Vagina (tissue), 2 donors: ENCODE measurements at regions not wholly inside any gene's neighbourhood (a gene's known extent, or its start where the extent isn't known, plus 50 kb on each side); places are given as distances from the start of the nearest gene placed in this dataset.

Experiments used
- CTCF ChIP-seq, 3 experiments: fragments of 450-650 bp in 2 of 3; fragments of 200-600 bp in 1 of 3; sonication (generic) in 1 of 3; IDR thresholded peaks; one replicate each; pipeline ENCODE4 v1.5.1; 2017 to 2019; ENCODE audit warnings: antibody characterized with exemption in 3 of 3, mild to moderate bottlenecking in 2 of 3, moderate library complexity in 2 of 3
- POLR2A ChIP-seq, 2 donors: fragments of 450-650 bp; IDR thresholded peaks; one replicate each; pipeline ENCODE4 v1.6.1; 2017; ENCODE audit warnings: antibody characterized with exemption in 2 of 2, mild to moderate bottlenecking in 2 of 2, moderate library complexity in 2 of 2
- POLR2AphosphoS5 ChIP-seq, 2 donors: sonication (generic); formaldehyde crosslinking; IDR thresholded peaks; one replicate each; pipeline ENCODE4 v1.9.0; 2017; ENCODE audit warnings: antibody characterized with exemption in 2 of 2, mild to moderate bottlenecking in 2 of 2, low read depth in 1 of 2; ENCODE audit not compliant: insufficient read depth in 1 of 2

GRCh38 chr12:14216405-14217294 is 148.8 kb upstream of the ATF7IP start:
- no peak for TF ChIP-seq POLR2AphosphoS5 (IDR thresholded peaks at IDR 0.05; ENCODE audit: insufficient read depth in 1 of 2, low read depth in 1 of 2)
- no peak for TF ChIP-seq CTCF (IDR thresholded peaks at IDR 0.05)
- no peak for TF ChIP-seq POLR2A (IDR thresholded peaks at IDR 0.05)
